GM12878 (cell line): ENCODE measurements at regions not wholly inside any gene's neighbourhood (a gene's known extent, or its start where the extent isn't known, plus 50 kb on each side); places are given as distances from the start of the nearest gene placed in this dataset.

ENCODE experiments used
- CEBPB ChIP-seq, 2 experiments: fragments of 150-350 bp in 1 of 2; IDR thresholded peaks; 2 replicates each; pipeline ENCODE4 v1.6.1; 2012 to 2014; ENCODE audit warnings: low read depth in 2 of 2, low read length in 2 of 2, borderline replicate concordance in 1 of 2, inconsistent platforms in 1 of 2
- CHD2 ChIP-seq: IDR thresholded peaks from 2 replicates; pipeline ENCODE4 v1.6.1; 2011; ENCODE audit warnings: low read depth, low read length, improper control_type of control experiment, borderline replicate concordance
- FOXK2 ChIP-seq: fragments of 450-650 bp; IDR thresholded peaks from 2 replicates; pipeline ENCODE4 v1.6.1; 2017; ENCODE audit warnings: mild to moderate bottlenecking, moderate library complexity
- HCFC1 ChIP-seq: fragments of 150-350 bp; IDR thresholded peaks from 2 replicates; pipeline ENCODE4 v1.6.1; 2014; ENCODE audit warnings: low read length
- RCOR1 ChIP-seq: conservative IDR thresholded peaks from 2 replicates; pipeline ENCODE4 v1.6.1; 2012; ENCODE audit warnings: low read depth, low read length, improper control_type of control experiment
- TAF1 ChIP-seq: IDR thresholded peaks from 2 replicates; pipeline ENCODE4 v1.6.1; 2011; ENCODE audit warnings: mild to moderate bottlenecking, low read depth, low read length, borderline replicate concordance
- ZNF384 ChIP-seq: IDR thresholded peaks from 2 replicates; pipeline ENCODE4 v1.6.1; 2012; ENCODE audit warnings: low read depth, mild to moderate bottlenecking, low read length, improper control_type of control experiment, borderline replicate concordance
- TF ChIP-seq, protein P1 (sequence below), 3 experiments: IDR thresholded peaks in 2 of 3; conservative IDR thresholded peaks in 1 of 3; 2 replicates each; pipeline ENCODE4 v1.5.1; 2011; ENCODE audit warnings: low read depth in 3 of 3, low read length in 3 of 3, mild to moderate bottlenecking in 3 of 3, control low read depth in 2 of 3, moderate library complexity in 2 of 3, inconsistent platforms in 1 of 3, mixed read lengths in 1 of 3; ENCODE audit not compliant: control insufficient read depth in 2 of 3, insufficient read depth in 1 of 3; ENCODE audit errors: extremely low read depth in 1 of 3
- TF ChIP-seq, protein P2 (sequence below): IDR thresholded peaks from 2 replicates; pipeline ENCODE4 v1.6.1; 2012; ENCODE audit warnings: low read length, inconsistent platforms

DNA sequence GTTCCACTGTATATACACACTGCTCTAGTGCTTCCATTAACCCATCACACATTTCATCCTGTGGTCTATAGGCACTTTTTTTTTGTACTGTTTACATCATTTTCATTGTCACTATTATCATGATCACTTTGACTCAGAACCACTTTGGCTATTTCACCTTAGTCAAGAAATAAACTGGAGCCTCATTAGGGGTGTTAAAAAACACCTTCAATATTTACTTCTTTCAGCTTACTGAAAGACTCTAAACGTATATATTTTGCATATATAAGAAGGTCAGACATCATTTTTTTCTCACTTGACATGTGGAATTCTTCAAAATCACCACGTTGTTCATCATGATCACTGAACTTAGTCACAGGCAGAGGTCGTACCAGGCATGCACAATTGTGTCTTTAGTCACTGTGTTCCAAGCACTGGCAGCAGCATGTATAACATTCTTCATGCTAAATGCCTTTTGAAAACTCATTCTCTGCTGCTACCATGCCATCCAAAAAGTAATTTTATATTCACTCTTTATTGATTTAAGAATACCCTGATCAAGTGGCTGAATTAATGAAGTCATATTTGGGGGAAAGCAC is 229.2 kb upstream of the ARSJ start:
- TF ChIP-seq, protein P1, sequence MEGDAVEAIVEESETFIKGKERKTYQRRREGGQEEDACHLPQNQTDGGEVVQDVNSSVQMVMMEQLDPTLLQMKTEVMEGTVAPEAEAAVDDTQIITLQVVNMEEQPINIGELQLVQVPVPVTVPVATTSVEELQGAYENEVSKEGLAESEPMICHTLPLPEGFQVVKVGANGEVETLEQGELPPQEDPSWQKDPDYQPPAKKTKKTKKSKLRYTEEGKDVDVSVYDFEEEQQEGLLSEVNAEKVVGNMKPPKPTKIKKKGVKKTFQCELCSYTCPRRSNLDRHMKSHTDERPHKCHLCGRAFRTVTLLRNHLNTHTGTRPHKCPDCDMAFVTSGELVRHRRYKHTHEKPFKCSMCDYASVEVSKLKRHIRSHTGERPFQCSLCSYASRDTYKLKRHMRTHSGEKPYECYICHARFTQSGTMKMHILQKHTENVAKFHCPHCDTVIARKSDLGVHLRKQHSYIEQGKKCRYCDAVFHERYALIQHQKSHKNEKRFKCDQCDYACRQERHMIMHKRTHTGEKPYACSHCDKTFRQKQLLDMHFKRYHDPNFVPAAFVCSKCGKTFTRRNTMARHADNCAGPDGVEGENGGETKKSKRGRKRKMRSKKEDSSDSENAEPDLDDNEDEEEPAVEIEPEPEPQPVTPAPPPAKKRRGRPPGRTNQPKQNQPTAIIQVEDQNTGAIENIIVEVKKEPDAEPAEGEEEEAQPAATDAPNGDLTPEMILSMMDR (IDR thresholded peaks at IDR 0.05 in 2 of 3, conservative IDR thresholded peaks at IDR 0.05 in 1 of 3; ENCODE audit: control insufficient read depth in 2 of 3, extremely low read depth in 1 of 3, insufficient read depth in 1 of 3, low read depth in 3 of 3, low read length in 3 of 3) = no peak
- TF ChIP-seq TAF1 (no peak), ZNF384 (no peak), CEBPB (IDR thresholded peaks at IDR 0.05; ENCODE audit: borderline replicate concordance in 1 of 2, low read depth in 2 of 2, low read length in 2 of 2) (no peak), FOXK2 (no peak), CHD2 (no peak), RCOR1 (no peak), HCFC1 (no peak)
- TF ChIP-seq, protein P2, sequence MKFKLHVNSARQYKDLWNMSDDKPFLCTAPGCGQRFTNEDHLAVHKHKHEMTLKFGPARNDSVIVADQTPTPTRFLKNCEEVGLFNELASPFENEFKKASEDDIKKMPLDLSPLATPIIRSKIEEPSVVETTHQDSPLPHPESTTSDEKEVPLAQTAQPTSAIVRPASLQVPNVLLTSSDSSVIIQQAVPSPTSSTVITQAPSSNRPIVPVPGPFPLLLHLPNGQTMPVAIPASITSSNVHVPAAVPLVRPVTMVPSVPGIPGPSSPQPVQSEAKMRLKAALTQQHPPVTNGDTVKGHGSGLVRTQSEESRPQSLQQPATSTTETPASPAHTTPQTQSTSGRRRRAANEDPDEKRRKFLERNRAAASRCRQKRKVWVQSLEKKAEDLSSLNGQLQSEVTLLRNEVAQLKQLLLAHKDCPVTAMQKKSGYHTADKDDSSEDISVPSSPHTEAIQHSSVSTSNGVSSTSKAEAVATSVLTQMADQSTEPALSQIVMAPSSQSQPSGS = no peak
